ENCODE measurements at regions not wholly inside any gene's neighbourhood (a gene's known extent, or its start where the extent isn't known, plus 50 kb on each side); places are given as distances from the start of the nearest gene placed in this dataset.

DNA sequence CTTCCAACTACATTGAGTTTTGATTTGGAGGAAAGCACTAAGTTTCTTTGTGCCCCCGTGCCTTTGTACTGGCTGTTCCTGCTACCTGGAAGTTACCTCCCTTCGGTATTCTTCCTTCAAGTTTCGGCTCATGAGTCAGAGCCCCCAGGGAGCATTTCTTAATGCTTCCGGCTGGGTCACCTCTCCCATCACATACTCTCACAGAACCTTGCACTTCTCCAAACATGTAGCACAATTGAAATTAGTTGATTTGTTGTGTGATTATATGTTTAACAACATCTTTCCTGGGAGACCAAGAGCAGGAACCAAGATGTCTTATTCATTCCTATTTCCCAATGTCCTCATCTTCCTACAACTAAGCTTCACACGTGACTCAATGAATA lies 158.6 kb upstream of the CDH5 start:
- Histone ChIP-seq H3K4me3 (no peak overlapping the region), H3K36me3 (no peaks in the 10 kb centered on the region), H3K4me1 (peaks cover 0 to 6% (median 0%) of the 10 kb centered on the region in 4 donors), H3K27me3 (peaks cover 0 to 8% (median 0%) of the 10 kb centered on the region in 3 donors), H3K27ac (peak overlapping the region in 1 of 5 donors; percentile 20), H3K9me3 (no peaks in the 10 kb centered on the region)
- no peak for DNase-seq
- TF ChIP-seq POLR2AphosphoS5 (IDR thresholded peaks at IDR 0.05) (no peak), POLR2A (IDR thresholded peaks at IDR 0.05) (no peak), EP300 (IDR thresholded peaks at IDR 0.05) (no peak)
- TF ChIP-seq, protein P1, sequence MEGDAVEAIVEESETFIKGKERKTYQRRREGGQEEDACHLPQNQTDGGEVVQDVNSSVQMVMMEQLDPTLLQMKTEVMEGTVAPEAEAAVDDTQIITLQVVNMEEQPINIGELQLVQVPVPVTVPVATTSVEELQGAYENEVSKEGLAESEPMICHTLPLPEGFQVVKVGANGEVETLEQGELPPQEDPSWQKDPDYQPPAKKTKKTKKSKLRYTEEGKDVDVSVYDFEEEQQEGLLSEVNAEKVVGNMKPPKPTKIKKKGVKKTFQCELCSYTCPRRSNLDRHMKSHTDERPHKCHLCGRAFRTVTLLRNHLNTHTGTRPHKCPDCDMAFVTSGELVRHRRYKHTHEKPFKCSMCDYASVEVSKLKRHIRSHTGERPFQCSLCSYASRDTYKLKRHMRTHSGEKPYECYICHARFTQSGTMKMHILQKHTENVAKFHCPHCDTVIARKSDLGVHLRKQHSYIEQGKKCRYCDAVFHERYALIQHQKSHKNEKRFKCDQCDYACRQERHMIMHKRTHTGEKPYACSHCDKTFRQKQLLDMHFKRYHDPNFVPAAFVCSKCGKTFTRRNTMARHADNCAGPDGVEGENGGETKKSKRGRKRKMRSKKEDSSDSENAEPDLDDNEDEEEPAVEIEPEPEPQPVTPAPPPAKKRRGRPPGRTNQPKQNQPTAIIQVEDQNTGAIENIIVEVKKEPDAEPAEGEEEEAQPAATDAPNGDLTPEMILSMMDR (IDR thresholded peaks at IDR 0.05) = no peak
- WGBS, 5 donors = 72 to 88% (median 86%) methylated on average over 5 of the region's 5 CpGs
- intact Hi-C loops (cut with DNase I; ENCODE audit: low total_unique reads) = no loop called here

DNA sequence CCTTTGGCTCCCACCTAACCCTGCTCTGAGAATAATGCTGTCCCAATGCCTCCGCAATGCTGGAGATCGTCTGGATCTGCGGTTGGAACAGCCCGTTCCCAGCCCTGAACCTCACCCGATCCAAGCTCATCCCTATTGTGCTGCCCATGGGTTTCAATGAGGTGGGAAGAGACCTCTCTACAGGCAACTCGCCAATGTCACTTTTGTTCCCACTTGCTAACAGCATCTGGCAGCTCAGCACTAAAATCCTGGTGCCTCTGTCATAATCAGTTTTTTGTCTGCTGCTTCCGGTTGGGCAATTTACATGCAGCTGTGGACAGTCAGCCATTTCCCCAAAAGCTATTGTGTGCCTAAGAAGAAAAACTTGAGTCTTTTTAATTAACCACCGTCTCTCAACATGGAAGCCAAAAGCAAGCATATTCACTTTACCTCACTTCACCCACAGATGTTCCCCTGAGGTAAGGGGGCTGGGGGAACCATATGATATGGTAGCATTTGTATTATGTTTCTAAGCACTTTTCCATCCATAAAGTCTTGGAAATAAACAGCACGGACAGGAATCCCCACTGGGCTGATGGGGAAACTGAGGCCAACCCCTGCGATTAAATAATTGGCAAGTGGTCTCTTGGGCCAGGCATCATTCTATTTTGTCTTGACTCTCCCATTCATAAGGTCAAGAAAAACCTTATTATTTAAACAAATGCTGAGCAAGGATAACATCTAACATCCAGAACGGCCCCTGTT lies 159.2 kb upstream of the CDH5 start:
- 76 to 87% (median 84%) methylated on average over 11 of the region's 11 CpGs for whole genome bisulfite sequencing, 5 donors
- no peak for DNase-seq
- no peaks in the 10 kb centered on the region for H3K36me3 ChIP-seq
- intact Hi-C loops (cut with DNase I; ENCODE audit: low total_unique reads) = no loop called here
- no peaks in the 10 kb centered on the region for H3K9me3 ChIP-seq
- peak overlapping the region in 1 of 5 donors; percentile 20 for H3K27ac ChIP-seq
- H3K4me3 ChIP-seq = no peak overlapping the region
- TF ChIP-seq, protein P1 (IDR thresholded peaks at IDR 0.05) = no peak
- TF ChIP-seq POLR2AphosphoS5 (IDR thresholded peaks at IDR 0.05) = no peak
- TF ChIP-seq POLR2A (IDR thresholded peaks at IDR 0.05) = no peak
- TF ChIP-seq EP300 (IDR thresholded peaks at IDR 0.05) = no peak
- peaks cover 0 to 8% (median 0%) of the 10 kb centered on the region in 3 donors for H3K27me3 ChIP-seq
- peaks cover 0 to 6% (median 0%) of the 10 kb centered on the region in 4 donors for H3K4me1 ChIP-seq

DNA sequence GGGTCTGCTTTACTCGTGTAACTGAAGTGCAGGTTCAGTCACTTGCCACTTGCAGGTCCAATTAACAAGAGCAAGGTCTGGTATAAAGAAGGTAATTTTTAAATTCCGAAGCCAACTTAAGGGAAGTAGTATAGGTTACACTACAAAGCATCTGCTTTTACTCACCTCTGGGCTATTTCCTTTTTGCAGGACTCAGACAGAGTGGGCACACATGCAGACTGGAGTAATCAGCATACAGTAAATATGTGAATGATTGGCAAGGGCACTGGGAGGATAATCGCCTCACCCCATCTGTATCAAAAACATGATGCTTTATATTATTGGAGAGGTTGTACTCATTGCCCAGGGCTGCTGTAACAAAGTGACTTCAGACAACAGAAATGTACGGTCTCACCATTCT lies 160.1 kb upstream of the CDH5 start:
- WGBS, 5 donors = 81 to 87% (median 83%) methylated on average over 4 of the region's 4 CpGs
- peak overlapping the region in 2 of 5 donors; percentile 18 to 50 for H3K27ac ChIP-seq

DNA sequence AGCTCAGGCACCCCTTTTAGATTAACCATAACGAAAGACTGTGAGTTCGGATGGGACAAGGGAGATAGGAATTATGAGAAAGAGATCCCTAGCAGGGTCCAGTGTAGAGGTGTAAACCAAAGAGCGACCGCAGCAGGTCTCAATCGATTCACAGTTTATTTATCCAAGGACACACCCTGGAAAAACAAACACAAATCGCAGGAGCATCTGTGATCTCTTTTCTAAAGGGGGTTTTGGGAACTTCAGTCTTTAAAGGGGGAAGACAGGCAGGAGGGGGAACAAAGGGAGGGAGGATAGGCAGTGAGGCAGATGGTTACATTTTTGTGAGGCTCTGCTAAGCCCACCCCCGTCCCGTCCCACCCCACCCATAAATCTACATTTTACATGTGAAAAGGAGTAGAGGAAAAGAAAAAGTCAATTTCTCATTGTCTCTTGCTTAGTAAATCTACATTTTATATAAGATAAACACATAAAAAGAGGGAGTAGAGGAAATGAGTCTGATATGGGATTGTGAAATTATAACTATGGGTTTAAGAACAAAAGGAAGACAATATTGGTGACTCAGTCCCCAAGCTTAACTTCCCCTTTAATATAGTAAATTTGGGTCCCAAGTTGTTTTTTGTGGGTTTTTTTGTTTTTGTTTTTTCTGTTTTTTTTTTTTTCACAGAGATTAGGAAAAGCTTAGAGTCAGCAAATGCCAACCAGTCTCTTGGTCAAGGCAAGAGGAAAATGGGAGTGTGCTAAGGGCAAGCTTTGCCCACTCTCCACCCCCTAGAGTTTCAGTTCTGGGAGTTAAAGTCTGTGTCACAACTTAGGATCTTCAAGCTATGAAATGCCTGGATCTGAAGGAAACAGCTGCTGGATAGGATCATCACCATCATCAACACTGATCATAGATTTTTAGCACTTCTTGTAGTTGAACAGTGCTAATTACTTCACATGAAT lies 160.9 kb upstream of the CDH5 start:
- Histone ChIP-seq H3K9me3 (no peaks in the 10 kb centered on the region), H3K4me1 (peaks cover 0 to 6% (median 0%) of the 10 kb centered on the region in 4 donors), H3K27me3 (peaks cover 0 to 8% (median 0%) of the 10 kb centered on the region in 3 donors), H3K36me3 (no peaks in the 10 kb centered on the region), H3K27ac (peak overlapping the region in 2 of 5 donors; percentile 18 to 50), H3K4me3 (no peak overlapping the region)
- intact Hi-C loops (cut with DNase I; ENCODE audit: low total_unique reads) = no loop called here
- TF ChIP-seq, protein P1 (IDR thresholded peaks at IDR 0.05) = no peak
- TF ChIP-seq EP300 (IDR thresholded peaks at IDR 0.05) (no peak), POLR2AphosphoS5 (IDR thresholded peaks at IDR 0.05) (no peak), POLR2A (IDR thresholded peaks at IDR 0.05) (no peak)
- DNase-seq = no peak
- WGBS, 5 donors = 24 to 37% (median 30%) methylated on average over 8 of the region's 8 CpGs

More for the DNA sequence above, 160.1 kb upstream of the CDH5 start:
- Histone ChIP-seq H3K4me3 (no peak overlapping the region), H3K36me3 (no peaks in the 10 kb centered on the region), H3K27me3 (peaks cover 0 to 8% (median 0%) of the 10 kb centered on the region in 3 donors), H3K9me3 (no peaks in the 10 kb centered on the region), H3K4me1 (peaks cover 0 to 6% (median 0%) of the 10 kb centered on the region in 4 donors)
- no peak for DNase-seq
- intact Hi-C loops (cut with DNase I; ENCODE audit: low total_unique reads) = no loop called here
- TF ChIP-seq POLR2A (IDR thresholded peaks at IDR 0.05) (no peak), EP300 (IDR thresholded peaks at IDR 0.05) (no peak), POLR2AphosphoS5 (IDR thresholded peaks at IDR 0.05) (no peak)
- TF ChIP-seq, protein P1 (IDR thresholded peaks at IDR 0.05) = no peak
